GM18498 (cell line): ENCODE measurements at regions not wholly inside any gene's neighbourhood (a gene's known extent, or its start where the extent isn't known, plus 50 kb on each side); places are given as distances from the start of the nearest gene placed in this dataset.

Experiments used
- ATAC-seq: cut with Tn5 transposase; IDR thresholded peaks from one replicate; pipeline ENCODE4 v1.9.1; 2021; ENCODE audit warnings: mild to moderate bottlenecking, moderate library complexity; ENCODE audit not compliant: unreplicated experiment

GRCh38 chr1:80059940-80060339 is 1053.4 kb upstream of the ADGRL4 start:
- ATAC-seq = no peak

DNA sequence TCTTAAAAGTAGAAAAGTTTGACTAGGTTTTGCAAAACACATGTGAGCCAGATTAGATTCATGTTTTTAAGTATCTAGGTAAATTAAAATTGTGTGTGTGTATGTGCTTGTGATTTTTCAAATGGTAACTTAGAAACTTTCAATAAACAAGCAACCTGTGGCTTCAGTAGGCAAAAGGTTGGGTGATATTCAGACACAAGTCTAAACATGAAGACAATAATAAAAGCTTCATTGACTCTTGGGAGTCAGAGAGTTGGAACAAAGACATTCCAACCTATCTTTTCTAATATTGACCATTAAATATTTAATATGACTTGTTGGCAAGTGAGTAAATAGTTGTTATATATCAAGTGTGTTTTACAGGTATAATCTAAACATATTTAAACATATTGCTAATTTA is 1049.6 kb upstream of the ADGRL4 start:
- no peak for ATAC-seq

GRCh38 chr1:80054129-80054528 is 1047.6 kb upstream of the ADGRL4 start:
- no peak for ATAC-seq

GRCh38 chr1:80053613-80054012 is 1047.1 kb upstream of the ADGRL4 start:
- ATAC-seq = no peak

GRCh38 chr1:80050523-80050922 is 1044.0 kb upstream of the ADGRL4 start:
- ATAC-seq = no peak

- ATAC-seq = no peak
These were observed 1043.6 kb upstream of the ADGRL4 start for GRCh38 chr1:80050085-80050484.

DNA sequence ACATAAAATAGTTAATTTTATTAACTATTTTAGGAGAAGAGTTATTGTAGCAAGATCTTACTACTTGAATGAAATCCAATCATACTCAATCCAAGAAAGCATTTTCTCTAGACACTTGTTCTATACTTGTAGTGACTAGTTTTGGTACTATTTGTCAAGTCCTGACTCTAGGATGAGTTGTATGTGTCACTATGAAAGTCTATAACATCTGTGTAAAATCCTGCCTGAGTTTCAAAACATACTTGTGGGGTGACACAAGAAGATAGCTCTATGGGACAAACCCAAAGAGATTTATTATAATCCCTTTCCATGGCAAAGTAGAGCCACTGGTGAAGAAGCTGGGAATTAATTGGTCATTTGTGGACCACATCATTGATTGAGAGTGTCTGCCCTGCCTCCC is 1042.2 kb upstream of the ADGRL4 start:
- no peak for ATAC-seq

DNA sequence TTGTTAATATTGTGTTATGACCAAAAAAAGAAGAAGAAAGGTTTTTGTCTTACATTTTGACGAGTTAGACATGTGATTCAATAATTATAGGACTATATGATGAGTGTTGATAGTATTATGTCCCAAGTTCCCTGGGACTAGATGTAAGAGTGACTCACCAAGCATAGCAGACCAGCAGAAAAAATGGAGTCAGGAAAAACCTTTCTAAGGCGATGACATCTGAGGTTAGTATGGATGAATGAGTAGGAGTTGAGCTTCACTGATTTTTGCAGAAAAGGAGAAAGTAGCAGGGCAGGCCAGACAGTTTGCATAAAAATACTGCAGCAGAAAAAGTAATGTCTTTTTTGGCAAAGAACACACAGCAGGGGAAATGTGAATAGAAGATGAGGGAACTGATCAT is 1041.3 kb upstream of the ADGRL4 start:
- no peak for ATAC-seq

DNA sequence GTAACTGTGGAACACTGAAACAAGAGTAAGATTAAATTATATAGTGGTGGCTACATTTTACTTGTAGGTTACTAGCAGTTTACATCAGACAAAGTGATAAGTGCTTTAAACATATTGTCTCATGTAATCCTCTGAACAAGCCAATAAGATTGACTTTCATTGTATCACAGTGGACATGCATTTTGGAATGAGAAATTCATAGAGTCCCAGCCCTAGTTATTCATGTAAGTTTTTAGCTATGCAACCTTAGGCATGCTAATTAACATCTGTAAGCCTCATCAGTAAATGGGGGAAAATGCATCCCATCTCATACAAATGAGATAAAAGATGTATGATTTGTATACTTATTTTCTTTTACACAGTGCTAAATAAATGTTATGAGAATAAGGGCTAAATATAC is 1038.1 kb upstream of the ADGRL4 start:
- ATAC-seq = no peak

- no peak for ATAC-seq
These were observed 1030.3 kb upstream of the ADGRL4 start for GRCh38 chr1:80036690-80037432.

DNA sequence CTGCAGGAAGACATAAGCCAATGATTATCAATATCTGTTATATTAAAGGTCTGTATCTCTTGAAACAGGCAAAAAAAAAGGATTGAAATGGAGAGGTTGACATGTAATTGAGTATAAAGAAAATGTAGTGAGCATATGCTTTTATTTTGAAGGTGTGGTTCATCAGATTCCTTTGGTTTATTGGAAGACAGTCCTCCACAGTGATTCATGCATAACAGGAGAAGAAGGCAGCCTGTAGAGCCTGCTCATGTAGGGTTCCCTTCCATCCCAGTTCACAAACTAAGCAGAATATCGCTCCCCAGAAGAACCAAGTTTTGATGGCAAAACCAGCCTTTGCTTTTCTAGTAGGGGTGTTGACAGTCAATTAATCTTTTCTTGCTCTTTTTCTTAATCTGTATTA is 1016.8 kb upstream of the ADGRL4 start:
- ATAC-seq = no peak

- ATAC-seq = no peak
These were observed 1015.4 kb upstream of the ADGRL4 start for GRCh38 chr1:80021891-80022290.

- no peak for ATAC-seq
These were observed 1011.8 kb upstream of the ADGRL4 start for GRCh38 chr1:80018348-80018747.

- no peak for ATAC-seq
These were observed 1002.4 kb upstream of the ADGRL4 start for GRCh38 chr1:80008934-80009333.

DNA sequence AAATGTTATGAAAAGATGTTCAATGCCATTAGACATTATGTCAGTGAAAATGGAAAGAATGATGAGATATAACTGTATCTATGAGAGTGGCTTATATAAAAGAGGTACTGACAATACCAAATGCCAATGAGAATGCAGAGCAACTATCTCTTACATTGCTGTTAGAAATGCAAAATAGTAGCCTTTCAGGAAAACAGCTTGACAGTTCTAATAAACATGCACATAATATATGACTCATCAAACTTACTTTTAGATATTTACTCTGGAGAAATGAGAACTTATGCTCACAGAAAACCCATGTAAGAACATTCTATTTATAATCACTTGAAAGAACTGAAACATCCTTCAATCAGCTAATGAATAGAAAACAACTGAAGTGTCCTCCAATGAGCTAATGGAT is 996.7 kb upstream of the ADGRL4 start:
- no peak for ATAC-seq

- ATAC-seq = no peak
These were observed 981.9 kb upstream of the ADGRL4 start for GRCh38 chr1:79988401-79988800.

GRCh38 chr1:79982211-79982610 is 975.7 kb upstream of the ADGRL4 start:
- no peak for ATAC-seq

- no peak for ATAC-seq
These were observed 975.0 kb upstream of the ADGRL4 start for GRCh38 chr1:79981481-79981880.

GRCh38 chr1:79979346-79979745 is 972.8 kb upstream of the ADGRL4 start:
- ATAC-seq = no peak

DNA sequence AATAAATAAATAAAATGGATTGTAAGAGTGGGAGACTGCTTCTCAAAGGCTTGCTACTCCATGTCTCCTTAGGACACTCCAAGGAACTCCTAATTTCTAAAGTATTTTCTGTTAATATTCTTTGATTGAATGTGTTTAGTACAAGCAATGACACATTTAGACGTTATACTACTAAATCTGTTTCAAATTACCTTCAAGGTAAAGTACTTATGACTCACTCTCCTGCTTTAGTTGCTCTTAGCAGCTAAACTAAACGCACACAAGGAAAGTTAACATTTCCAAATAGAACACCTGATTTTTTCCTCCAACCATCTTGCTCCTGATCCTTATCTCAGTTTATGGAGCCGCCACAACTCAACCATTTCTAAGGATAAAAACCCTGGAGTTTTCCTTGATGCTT is 969.8 kb upstream of the ADGRL4 start:
- ATAC-seq = no peak

DNA sequence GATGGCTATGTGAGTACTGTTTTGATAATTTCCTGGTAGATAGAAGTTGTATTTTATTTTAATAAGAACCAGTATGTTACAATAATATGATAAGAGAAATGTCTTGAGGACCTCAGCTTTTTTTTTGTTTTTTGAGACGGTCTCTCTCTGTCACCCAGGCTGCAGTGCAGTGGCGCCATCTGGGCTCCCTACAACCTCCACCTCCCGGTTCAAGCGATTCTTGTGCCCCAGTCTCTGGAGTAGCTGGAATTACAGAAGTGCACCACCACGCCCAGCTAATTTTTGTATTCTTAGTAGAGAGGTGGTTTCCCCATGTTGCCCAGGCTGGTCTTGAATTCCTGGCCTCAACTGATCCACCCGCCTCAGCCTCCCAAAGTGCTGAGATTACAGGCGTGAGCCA is 968.1 kb upstream of the ADGRL4 start:
- no peak for ATAC-seq

DNA sequence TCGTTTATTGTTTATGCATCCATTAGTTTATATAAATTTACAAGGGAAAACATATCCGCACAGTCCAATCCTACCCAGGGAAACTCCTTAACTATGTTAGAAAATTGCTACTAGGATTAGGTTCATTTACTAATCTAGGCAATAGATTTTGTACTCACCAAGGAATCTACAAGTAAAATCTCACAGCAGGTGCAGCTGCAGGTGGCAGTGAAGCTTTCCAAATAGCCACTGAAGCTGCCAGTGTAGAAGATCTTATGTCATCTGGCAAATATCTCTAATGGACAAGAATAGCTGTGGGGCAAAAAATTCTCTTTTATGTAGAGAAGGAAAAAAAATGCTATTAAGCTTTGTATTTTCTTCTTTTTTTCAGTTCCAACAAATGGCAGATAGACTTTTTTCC is 963.4 kb upstream of the ADGRL4 start:
- no peak for ATAC-seq

- no peak for ATAC-seq
These were observed 959.9 kb upstream of the ADGRL4 start for GRCh38 chr1:79966438-79966837.
